Stomach smooth muscle (tissue), 2 donors: ENCODE measurements at regions not wholly inside any gene's neighbourhood (a gene's known extent, or its start where the extent isn't known, plus 50 kb on each side); places are given as distances from the start of the nearest gene placed in this dataset.

ENCODE experiments used
- H3K27ac ChIP-seq: one replicate; pipeline ENCODE4 v1.7.0; 2013; ENCODE audit warnings: mild to moderate bottlenecking, low read length, inconsistent platforms
- H3K27me3 ChIP-seq, 2 donors: one replicate each; pipeline ENCODE4 v1.7.0; 2013; ENCODE audit warnings: low read length in 2 of 2; ENCODE audit not compliant: insufficient read depth in 2 of 2, control insufficient read depth in 1 of 2
- H3K36me3 ChIP-seq, 2 donors: one replicate each; pipeline ENCODE4 v1.7.0; 2013; ENCODE audit warnings: low read length in 2 of 2; ENCODE audit not compliant: control insufficient read depth in 2 of 2, insufficient read depth in 2 of 2
- H3K4me1 ChIP-seq: one replicate; pipeline ENCODE4 v1.7.0; 2013; ENCODE audit warnings: low read length; ENCODE audit not compliant: control insufficient read depth, insufficient read depth
- H3K4me3 ChIP-seq, 2 donors: one replicate each; pipeline ENCODE4 v1.7.0; 2013; ENCODE audit warnings: low read length in 2 of 2
- H3K9ac ChIP-seq, 2 donors: one replicate each; pipeline ENCODE4 v1.7.0; 2013; ENCODE audit warnings: low read length in 2 of 2, mild to moderate bottlenecking in 1 of 2
- H3K9me3 ChIP-seq, 2 donors: one replicate each; pipeline ENCODE4 v1.7.0; 2013; ENCODE audit warnings: low read length in 2 of 2; ENCODE audit not compliant: control insufficient read depth in 2 of 2
- donor health status: healthy.
- donor health status: Pancreatic carcinoma.

DNA sequence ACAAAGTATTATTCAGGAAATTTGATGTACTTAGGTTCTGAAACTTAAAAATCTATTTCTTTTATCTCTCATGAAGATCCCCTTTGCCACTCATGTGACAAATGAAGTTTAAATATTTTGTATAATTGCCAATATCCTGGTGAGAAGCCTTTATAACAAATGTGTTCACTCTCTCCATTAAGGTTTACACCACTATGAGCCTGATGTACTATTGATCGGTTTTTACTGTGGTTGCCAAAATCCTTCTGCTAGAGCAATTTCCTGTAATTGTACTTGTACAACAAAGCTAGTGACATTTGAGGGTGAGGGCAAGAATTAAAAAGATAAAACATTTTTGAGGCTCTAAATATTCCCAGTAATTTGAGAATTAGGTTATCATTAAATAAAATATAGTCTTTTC is 222.3 kb upstream of the CDH19 start:
- H3K4me3 ChIP-seq, result no peak overlapping the region
- H3K9ac ChIP-seq, result no peak overlapping the region
- no peaks in the 10 kb centered on the region for H3K9me3 ChIP-seq
- H3K27me3 ChIP-seq, result no peaks in the 10 kb centered on the region
- H3K27ac ChIP-seq, result no peak overlapping the region
- no peaks in the 10 kb centered on the region for H3K36me3 ChIP-seq
- H3K4me1 ChIP-seq, result no peaks in the 10 kb centered on the region

DNA sequence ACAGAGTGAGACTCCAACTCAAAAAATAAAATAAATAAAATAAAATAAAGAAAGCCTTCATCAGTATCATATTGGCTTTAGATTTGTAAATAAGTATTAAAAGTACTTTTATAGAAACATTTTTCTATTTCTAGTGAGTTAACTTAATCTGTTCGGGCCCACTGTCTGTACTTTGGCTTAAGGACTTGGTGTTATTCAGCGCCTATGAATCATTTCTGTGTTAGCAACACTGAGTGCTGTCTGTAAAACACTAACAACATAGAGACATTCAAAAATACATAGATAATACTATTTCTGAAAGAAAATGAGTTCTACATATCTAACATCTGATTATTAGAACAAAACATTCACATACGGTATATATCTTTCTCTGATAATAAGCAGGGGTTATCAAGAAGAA is 221.5 kb upstream of the CDH19 start:
- no peaks in the 10 kb centered on the region for H3K4me1 ChIP-seq
- H3K4me3 ChIP-seq, result no peak overlapping the region
- no peak overlapping the region for H3K27ac ChIP-seq
- H3K27me3 ChIP-seq, result no peaks in the 10 kb centered on the region
- H3K36me3 ChIP-seq, result no peaks in the 10 kb centered on the region
- H3K9me3 ChIP-seq, result no peaks in the 10 kb centered on the region
- H3K9ac ChIP-seq, result no peak overlapping the region

DNA sequence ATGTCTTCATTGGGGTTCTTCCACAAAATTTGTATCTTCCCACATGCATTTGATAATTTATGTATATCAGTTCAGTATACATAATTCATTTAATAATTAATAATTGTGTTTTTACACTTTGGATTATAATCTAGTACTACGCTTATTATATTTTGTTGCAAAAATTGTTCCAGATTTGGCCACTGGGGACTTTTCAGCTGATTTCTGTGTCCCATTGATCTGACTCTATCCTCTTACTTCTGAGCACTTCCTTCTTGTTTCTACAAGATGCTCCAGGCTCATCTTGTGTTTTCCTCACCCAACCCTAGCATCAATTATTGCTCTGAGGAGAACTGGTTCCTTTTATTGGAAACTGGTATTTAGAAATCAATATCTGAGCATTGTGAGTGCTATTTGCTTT is 215.3 kb upstream of the CDH19 start:
- no peaks in the 10 kb centered on the region for H3K27me3 ChIP-seq
- no peaks in the 10 kb centered on the region for H3K4me1 ChIP-seq
- H3K4me3 ChIP-seq, result no peak overlapping the region
- H3K36me3 ChIP-seq, result no peaks in the 10 kb centered on the region
- no peak overlapping the region for H3K27ac ChIP-seq
- H3K9ac ChIP-seq, result no peak overlapping the region
- no peaks in the 10 kb centered on the region for H3K9me3 ChIP-seq

DNA sequence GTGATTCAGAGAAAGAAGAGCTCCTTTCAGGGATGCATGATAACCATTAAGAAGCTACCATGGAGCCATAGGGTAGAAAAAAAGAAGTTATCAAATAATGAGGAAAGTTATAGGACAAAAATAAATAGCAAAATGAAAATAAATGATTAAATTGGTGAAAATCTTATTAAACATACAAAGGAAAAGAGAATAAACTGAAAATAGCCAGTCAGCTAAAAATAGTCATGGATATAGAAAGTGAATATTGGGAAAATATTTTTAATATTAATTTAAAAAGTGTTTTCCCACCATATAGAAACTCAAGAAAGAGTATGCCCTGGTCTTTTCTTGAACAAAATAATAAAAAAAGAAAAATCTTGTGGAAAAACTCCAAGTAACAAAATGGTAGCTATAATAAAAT is 209.2 kb upstream of the CDH19 start:
- no peak overlapping the region for H3K27ac ChIP-seq
- H3K9me3 ChIP-seq, result no peaks in the 10 kb centered on the region
- no peaks in the 10 kb centered on the region for H3K4me1 ChIP-seq
- no peaks in the 10 kb centered on the region for H3K27me3 ChIP-seq
- no peaks in the 10 kb centered on the region for H3K36me3 ChIP-seq
- H3K9ac ChIP-seq, result no peak overlapping the region
- H3K4me3 ChIP-seq, result no peak overlapping the region

DNA sequence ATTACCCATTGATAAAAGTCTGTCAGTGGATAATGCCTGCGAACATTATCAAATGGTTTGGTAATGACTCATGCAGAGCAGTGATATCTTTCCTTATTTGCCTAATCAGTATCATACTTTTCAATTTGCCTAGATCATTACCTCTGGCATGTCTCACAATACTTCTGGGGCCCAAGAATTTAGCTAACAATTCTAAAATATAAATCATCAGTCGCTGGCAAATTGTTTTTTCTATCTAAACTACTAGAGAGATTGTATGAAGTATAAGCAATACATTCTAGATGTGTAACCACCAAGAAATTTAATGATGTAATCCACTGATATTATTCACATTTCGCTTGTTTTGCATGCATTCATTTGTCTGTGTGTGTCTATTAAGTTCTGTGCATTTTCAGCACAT is 191.2 kb upstream of the CDH19 start:
- Histone ChIP-seq H3K27me3 (no peaks in the 10 kb centered on the region), H3K36me3 (no peaks in the 10 kb centered on the region), H3K4me1 (no peaks in the 10 kb centered on the region), H3K9ac (no peak overlapping the region), H3K9me3 (no peaks in the 10 kb centered on the region), H3K4me3 (no peak overlapping the region), H3K27ac (no peak overlapping the region)

DNA sequence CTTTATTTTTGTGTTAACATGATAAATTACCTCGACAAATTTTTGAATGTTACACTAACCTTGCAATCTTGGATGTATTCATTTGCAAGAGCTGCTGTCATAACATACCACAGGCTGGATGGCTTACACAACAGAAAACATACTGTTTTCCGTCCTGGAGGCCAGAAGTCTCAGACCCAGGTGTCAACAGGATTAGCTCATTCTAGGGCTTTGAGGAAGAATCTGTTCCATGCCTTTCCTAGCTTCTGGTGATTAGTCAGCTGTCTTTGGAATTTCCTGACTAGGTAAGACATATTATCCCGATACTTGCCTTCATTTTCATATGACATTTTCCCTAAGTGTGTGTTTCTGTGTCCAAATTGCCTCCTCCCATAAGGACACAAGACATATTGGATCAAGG is 188.6 kb upstream of the CDH19 start:
- Histone ChIP-seq H3K27ac (no peak overlapping the region), H3K9ac (no peak overlapping the region), H3K4me1 (no peaks in the 10 kb centered on the region), H3K36me3 (no peaks in the 10 kb centered on the region), H3K9me3 (no peaks in the 10 kb centered on the region), H3K27me3 (no peaks in the 10 kb centered on the region), H3K4me3 (no peak overlapping the region)

DNA sequence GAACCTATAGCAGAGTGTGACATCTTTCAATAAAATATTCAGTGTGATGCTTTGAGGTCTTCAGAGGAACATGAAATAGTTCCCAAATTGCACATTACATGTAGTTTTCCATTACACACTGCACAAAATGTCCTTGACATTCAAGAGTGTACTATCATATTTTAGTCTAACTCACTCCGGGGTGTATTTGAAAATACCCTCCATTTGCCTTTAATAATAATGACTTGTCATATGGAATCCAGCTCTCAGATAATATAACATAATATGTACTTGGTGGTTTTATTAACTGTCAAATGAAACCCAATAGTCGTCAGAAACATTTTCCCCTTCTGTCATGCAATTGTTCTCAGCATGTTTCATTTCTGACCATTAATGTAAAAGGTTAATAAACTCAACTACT is 176.7 kb upstream of the CDH19 start:
- Histone ChIP-seq H3K36me3 (no peaks in the 10 kb centered on the region), H3K27ac (no peak overlapping the region), H3K9me3 (no peaks in the 10 kb centered on the region), H3K27me3 (no peaks in the 10 kb centered on the region), H3K4me1 (no peaks in the 10 kb centered on the region), H3K4me3 (no peak overlapping the region), H3K9ac (no peak overlapping the region)

DNA sequence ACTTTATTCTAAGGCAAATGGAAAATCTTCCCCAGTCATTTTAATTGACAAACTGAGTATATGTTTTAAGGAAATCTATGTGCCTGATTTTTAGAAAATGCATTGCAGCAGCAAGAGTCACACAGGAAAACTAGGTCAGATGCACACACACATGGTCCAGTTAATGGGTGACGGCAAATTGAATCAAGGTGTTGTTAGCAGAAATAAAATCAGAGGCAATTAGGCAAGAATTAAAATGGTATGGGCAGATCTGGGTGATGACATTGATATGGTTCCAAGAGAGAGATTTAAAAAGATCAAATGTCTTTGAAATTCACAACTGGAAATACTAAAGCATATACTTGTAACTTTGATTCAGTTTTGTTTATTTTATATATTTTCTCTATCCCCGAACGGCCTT is 174.2 kb upstream of the CDH19 start:
- no peaks in the 10 kb centered on the region for H3K9me3 ChIP-seq
- H3K36me3 ChIP-seq, result no peaks in the 10 kb centered on the region
- no peak overlapping the region for H3K9ac ChIP-seq
- H3K27ac ChIP-seq, result no peak overlapping the region
- no peaks in the 10 kb centered on the region for H3K27me3 ChIP-seq
- no peak overlapping the region for H3K4me3 ChIP-seq
- H3K4me1 ChIP-seq, result no peaks in the 10 kb centered on the region

DNA sequence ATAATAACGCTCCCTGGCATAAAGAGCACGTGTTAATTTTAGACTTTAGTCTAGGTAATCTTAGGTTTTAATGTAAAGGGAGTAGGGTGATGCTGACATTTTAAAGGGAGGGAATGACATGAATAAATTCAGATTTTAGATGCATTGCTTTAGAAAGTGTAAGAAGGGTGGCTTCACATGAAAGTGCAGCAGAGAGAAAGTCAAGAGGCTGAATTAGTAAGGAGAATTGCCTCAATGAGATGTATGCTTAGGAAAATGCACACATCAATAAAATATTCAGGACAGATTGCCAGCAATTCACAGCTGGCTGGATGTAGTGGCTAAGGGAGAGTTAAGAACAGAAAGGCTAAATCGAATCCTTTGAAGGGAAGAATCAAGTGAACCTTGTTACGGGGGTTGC is 165.5 kb upstream of the CDH19 start:
- Histone ChIP-seq H3K36me3 (no peaks in the 10 kb centered on the region), H3K9ac (no peak overlapping the region), H3K27ac (no peak overlapping the region), H3K27me3 (no peaks in the 10 kb centered on the region), H3K4me3 (no peak overlapping the region), H3K4me1 (no peaks in the 10 kb centered on the region), H3K9me3 (no peaks in the 10 kb centered on the region)

DNA sequence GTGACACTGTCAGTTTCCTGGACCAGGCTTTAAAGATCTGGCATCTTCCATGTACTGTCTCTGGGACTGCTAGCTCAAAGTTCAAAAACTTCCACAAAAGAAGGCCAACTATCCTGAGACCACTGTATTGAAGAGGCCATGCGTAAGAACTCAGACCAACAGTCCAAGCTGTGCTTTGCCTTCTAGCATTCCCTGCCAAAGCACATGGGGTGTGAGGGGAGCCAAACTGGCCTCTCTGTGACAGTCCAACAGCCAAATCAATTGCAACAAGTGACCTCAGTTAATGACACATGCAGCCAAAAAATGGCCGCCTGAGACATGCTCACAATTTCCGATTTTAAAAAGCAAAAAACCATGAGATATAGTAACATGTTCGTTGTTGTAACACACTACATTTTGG is 160.3 kb upstream of the CDH19 start:
- H3K9ac ChIP-seq, result no peak overlapping the region
- H3K4me3 ChIP-seq, result no peak overlapping the region
- no peaks in the 10 kb centered on the region for H3K9me3 ChIP-seq
- no peaks in the 10 kb centered on the region for H3K27me3 ChIP-seq
- no peak overlapping the region for H3K27ac ChIP-seq
- no peaks in the 10 kb centered on the region for H3K4me1 ChIP-seq
- H3K36me3 ChIP-seq, result no peaks in the 10 kb centered on the region

DNA sequence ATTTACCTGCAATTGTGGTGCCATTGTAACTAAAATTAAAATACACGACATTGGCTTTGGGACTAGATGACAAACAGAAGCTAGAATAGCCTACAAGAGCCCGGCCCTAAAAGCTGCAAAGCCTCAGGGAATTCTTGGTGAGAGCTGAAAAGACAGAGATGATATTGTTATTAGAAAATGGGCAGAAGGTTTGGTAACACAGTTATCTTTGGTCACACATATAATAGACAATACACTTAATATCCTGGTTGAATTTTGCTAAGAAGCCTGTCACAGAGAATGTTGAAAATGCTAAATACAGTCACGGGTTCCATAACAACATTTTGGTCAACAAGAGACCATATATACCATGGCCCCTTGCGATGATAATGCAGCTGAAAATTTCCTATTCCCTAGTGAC is 157.3 kb upstream of the CDH19 start:
- no peaks in the 10 kb centered on the region for H3K36me3 ChIP-seq
- H3K9me3 ChIP-seq, result no peaks in the 10 kb centered on the region
- no peak overlapping the region for H3K9ac ChIP-seq
- no peaks in the 10 kb centered on the region for H3K27me3 ChIP-seq
- no peak overlapping the region for H3K27ac ChIP-seq
- H3K4me1 ChIP-seq, result no peaks in the 10 kb centered on the region
- H3K4me3 ChIP-seq, result no peak overlapping the region

DNA sequence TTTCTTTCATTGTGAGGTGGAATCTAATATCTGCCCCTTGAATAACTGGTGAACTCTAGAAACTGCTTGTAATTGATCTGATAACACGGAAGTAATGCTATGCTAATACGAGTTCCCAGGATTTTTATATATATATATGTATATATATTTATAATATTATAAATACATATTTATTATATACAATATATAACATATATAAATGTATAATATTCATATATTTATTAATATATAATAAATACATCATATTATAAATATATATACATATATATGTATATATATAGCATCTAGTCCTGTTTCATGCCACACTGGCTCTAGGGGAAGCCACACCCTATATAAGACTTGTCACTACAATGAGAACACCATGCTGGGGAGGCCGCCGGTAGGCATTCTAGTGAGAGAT is 156.7 kb upstream of the CDH19 start:
- H3K9me3 ChIP-seq, result no peaks in the 10 kb centered on the region
- no peaks in the 10 kb centered on the region for H3K4me1 ChIP-seq
- H3K36me3 ChIP-seq, result no peaks in the 10 kb centered on the region
- H3K27ac ChIP-seq, result no peak overlapping the region
- H3K9ac ChIP-seq, result no peak overlapping the region
- H3K4me3 ChIP-seq, result no peak overlapping the region
- H3K27me3 ChIP-seq, result no peaks in the 10 kb centered on the region
